Astrocyte (in vitro differentiated cells and primary cell): ENCODE measurements at regions not wholly inside any gene's neighbourhood (a gene's known extent, or its start where the extent isn't known, plus 50 kb on each side); places are given as distances from the start of the nearest gene placed in this dataset.

Experiments
- EZH2 ChIP-seq: IDR thresholded peaks from 2 replicates; pipeline ENCODE4 v1.6.1; 2012; ENCODE audit warnings: mild to moderate bottlenecking, low read length, inconsistent platforms; ENCODE audit not compliant: insufficient read depth
- TF ChIP-seq, protein P1 (sequence below): IDR thresholded peaks from 2 replicates; pipeline ENCODE4 v1.5.1; 2011; ENCODE audit warnings: low read depth, mild to moderate bottlenecking, inconsistent platforms, low read length, moderate library complexity; ENCODE audit not compliant: insufficient read depth

DNA sequence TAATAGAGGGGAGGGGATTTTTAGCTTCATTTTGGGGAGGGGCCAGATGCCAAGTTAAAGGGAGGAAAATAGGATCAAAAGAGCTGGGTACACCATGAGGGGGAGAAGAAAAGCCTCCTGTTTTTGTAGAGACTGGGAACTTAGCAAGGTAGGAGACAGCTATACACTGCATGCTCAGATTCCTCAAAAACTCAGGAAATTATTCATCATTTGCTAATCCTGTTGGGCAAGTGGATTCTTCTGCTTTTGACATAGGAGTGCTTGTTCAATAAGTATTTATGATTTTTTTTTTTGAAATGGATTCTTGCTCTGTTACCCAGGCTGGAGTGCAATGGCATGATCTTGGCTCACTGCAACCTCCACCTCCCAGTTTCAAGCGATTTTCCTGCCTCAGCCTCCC, 73.4 kb downstream of the LYZL2 start:
- TF ChIP-seq, protein P1, sequence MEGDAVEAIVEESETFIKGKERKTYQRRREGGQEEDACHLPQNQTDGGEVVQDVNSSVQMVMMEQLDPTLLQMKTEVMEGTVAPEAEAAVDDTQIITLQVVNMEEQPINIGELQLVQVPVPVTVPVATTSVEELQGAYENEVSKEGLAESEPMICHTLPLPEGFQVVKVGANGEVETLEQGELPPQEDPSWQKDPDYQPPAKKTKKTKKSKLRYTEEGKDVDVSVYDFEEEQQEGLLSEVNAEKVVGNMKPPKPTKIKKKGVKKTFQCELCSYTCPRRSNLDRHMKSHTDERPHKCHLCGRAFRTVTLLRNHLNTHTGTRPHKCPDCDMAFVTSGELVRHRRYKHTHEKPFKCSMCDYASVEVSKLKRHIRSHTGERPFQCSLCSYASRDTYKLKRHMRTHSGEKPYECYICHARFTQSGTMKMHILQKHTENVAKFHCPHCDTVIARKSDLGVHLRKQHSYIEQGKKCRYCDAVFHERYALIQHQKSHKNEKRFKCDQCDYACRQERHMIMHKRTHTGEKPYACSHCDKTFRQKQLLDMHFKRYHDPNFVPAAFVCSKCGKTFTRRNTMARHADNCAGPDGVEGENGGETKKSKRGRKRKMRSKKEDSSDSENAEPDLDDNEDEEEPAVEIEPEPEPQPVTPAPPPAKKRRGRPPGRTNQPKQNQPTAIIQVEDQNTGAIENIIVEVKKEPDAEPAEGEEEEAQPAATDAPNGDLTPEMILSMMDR = no peak
- TF ChIP-seq EZH2 = no peak
